ENCODE measurements at regions not wholly inside any gene's neighbourhood (a gene's known extent, or its start where the extent isn't known, plus 50 kb on each side); places are given as distances from the start of the nearest gene placed in this dataset.

GRCh38 chr1:55639526-55639925, 424.4 kb upstream of the USP24 start:
- Histone ChIP-seq H3K79me2 (ENCODE audit: insufficient read depth, low read length) (no peaks in the 10 kb centered on the region), H3K4me1 (ENCODE audit: insufficient read depth, low read length) (peaks cover 8% of the 10 kb centered on the region; the same call in 1 of the 2 replicates), H4K20me1 (ENCODE audit: insufficient read depth, low read length) (no peaks in the 10 kb centered on the region), H3K9ac (ENCODE audit: insufficient read depth, low read depth, low read length) (no peak overlapping the region), H3K4me3 (replicated peaks in 1 of 3; ENCODE audit: insufficient read depth in 1 of 3, low read depth in 2 of 3, low read length in 3 of 3) (no peak overlapping the region), H3K36me3 (replicated peaks in 1 of 2; ENCODE audit: control insufficient read depth in 1 of 2, insufficient read depth in 2 of 2, low read length in 2 of 2) (no peaks in the 10 kb centered on the region), H2AFZ (ENCODE audit: low read length) (no peak overlapping the region), H3K9me3 (ENCODE audit: low read length) (no peaks in the 10 kb centered on the region), H3K27ac (ENCODE audit: extremely low read length, insufficient read depth, low read length) (no peak overlapping the region), H3K4me2 (ENCODE audit: low read depth, low read length) (no peak overlapping the region), H3K27me3 (ENCODE audit: control insufficient read depth in 1 of 2, insufficient read depth in 2 of 2, low read length in 2 of 2) (no peaks in the 10 kb centered on the region)
- ATAC-seq (no peak), DNase-seq (ENCODE audit: low spot score) (no peak), FAIRE-seq (no peak)
- in situ Hi-C loops (cut with HindIII; ENCODE audit: extremely low pct_ligation_motif_present, low pct_unique_long_range_greater_than_20kb), result no loop called here
- ChIA-PET CTCF (ENCODE audit: low intra/inter-chr PET ratio, low total read pairs) (no interaction called here), POLR2A (no interaction called here)
- intact Hi-C loops (cut with micrococcal nuclease; ENCODE audit: unreplicated experiment), result no loop called here
- no TSS peak for BruUV-seq (replicated peaks)
- WGBS (ENCODE audit: low lambda C conversion rate), result 42% methylated on average over 5 of the region's 5 CpGs
- TF ChIP-seq ATF2 (CRISPR knock-in tag; IDR thresholded peaks at IDR 0.05), result no peak
- no peak for TF ChIP-seq ZBTB43 (CRISPR knock-in tag; conservative IDR thresholded peaks at IDR 0.05)
- no peak for TF ChIP-seq ZBTB40 (IDR thresholded peaks at IDR 0.05)
- TF ChIP-seq ZBTB40 (CRISPR knock-in tag; IDR thresholded peaks at IDR 0.05), result no peak
- no peak for TF ChIP-seq DNMT1 (CRISPR knock-in tag; IDR thresholded peaks at IDR 0.05)
- TF ChIP-seq ZBTB44 (CRISPR knock-in tag; IDR thresholded peaks at IDR 0.05), result no peak
- TF ChIP-seq AFF4 (CRISPR knock-in tag; IDR thresholded peaks at IDR 0.05), result no peak
